GM21447 (cell line): ENCODE measurements at regions not wholly inside any gene's neighbourhood (a gene's known extent, or its start where the extent isn't known, plus 50 kb on each side); places are given as distances from the start of the nearest gene placed in this dataset.

Experiments used
- ATAC-seq: cut with Tn5 transposase; IDR thresholded peaks from one replicate; pipeline ENCODE4 v1.9.1; 2021; ENCODE audit not compliant: unreplicated experiment

- no peak for ATAC-seq
These were observed 636.5 kb upstream of the FRG1 start for GRCh38 chr4:189304167-189304566.

DNA sequence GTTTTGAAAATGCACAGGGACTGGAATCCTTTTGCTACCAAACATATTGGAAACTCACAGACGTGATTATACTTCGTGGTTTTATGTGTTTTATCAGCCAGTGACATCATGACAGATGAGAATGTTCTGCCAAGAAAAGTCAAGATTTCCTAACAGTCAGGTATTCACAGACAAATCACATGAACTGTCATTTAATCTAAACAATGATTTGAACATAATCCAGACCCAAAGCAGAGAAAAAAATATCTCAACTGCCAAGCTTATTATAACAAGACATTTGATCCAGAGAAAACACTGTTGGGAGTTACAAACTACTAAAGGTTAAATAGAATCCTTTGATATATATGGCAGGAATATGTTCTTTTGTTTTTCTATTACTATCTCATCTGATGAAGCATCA lies 635.9 kb upstream of the FRG1 start:
- ATAC-seq: no peak

DNA sequence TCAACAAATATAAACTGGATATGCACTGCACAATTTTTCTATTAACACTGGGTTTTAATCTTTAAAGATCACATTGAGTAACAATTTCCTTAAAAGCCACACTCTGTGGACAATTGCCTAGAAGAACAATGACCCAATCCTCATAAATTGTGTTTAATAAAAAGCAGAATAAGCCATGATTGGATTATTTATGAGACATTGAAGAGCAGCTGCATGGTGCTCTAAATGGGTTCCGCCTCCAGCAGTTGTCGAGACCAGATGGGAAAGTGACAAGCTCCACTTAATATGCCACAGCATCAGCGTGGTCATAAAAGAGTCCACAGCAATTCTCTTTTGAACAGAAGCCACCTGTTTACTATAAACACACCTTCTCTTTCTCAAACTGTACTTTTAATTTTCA lies 635.2 kb upstream of the FRG1 start:
- no peak for ATAC-seq

- ATAC-seq: no peak
These were observed 629.4 kb upstream of the FRG1 start for GRCh38 chr4:189311251-189311650.

DNA sequence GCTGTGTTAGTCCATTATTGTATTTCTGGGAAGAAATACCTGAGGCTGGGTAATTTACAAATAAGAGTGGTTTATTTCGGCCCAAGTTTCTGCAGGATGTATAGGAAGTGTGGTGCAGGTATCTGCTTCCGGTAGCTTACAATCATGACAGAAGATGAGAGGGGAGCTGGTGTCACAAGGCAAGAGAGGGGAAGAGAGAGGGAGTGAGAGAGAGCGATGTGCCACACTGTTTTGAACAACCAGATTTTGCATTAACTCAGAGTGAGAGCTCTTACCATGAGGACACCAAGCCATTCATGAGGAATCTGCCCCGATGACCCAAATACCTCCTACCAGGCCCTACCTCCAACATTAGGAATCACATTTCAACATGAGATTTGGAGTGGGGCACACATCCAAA lies 627.6 kb upstream of the FRG1 start:
- no peak for ATAC-seq

GRCh38 chr4:189313861-189314513 lies 626.7 kb upstream of the FRG1 start:
- no peak for ATAC-seq

- no peak for ATAC-seq
These were observed 618.2 kb upstream of the FRG1 start for GRCh38 chr4:189322426-189322825.

DNA sequence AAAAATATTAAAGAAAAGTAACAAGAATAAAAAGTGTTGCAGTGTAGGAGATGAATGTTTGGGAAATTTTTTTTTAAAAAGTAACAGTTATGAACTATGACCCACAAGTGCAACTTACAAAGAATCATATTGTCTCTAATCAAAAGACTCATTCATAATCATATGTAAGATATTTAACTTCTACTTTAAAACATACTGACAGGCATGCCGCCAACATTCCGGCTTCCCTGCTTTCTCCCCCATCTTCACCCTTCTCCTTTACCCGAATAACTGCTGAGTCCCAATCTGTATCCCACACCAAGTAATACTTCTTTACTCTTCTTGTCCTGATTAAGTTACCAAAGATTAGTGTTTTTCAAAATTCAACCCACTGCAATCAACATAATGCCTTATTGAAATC lies 598.8 kb upstream of the FRG1 start:
- ATAC-seq: no peak

DNA sequence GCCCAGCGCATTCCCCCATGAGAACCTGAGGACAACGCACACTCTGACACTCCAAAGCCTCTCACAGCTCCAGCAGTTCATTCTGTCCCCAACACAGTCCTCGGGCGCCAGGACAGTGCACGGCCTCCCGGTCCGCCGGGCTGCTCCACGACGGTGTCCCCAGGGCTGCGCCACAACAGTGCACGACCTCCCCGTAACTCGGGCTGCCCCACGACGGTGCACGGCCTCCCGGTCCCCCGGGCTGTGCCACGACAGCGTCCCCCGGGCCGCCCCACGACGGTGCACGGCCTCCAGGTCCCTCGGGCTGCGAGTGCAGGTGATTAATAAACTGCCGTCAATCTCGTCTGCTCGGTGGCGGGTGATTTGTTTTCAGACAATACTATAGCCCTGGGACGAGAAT lies 585.1 kb upstream of the FRG1 start:
- no peak for ATAC-seq

DNA sequence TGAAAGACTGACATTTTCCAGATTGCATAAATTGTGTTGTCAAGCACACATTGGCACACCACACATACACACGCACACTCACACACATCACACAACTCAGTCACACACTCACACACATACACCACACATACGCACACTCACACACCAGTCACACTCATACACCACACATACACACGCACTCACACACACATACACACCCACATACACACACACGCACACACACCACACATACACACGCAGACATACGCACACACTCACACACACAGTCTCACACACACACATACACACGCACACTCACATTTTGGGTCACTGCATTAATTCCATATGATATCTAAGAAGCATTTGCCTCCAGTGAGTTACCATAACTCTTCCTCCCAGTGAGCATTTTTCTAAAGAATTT lies 578.3 kb upstream of the FRG1 start:
- no peak for ATAC-seq

GRCh38 chr4:189364032-189364449 lies 576.6 kb upstream of the FRG1 start:
- no peak for ATAC-seq

- no peak for ATAC-seq
These were observed 575.2 kb upstream of the FRG1 start for GRCh38 chr4:189365451-189365850.

DNA sequence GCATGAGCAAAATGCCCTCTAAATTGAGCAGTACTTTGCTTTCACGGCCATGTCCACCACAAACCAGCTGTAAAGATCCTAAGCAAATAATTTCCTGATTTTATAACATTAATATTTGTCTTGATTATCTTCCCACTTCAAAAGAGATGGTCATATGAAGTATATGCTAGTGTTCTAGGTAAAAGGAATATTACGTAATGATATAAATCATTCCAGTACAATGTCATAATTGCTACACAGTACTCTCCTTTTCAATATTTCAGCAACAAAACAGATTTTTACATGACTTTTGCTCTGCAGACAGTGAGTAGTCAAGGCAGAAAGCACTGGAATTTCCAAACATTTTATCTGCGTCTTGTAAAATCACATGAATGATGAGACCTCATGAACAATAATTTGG lies 572.8 kb upstream of the FRG1 start:
- ATAC-seq: no peak

GRCh38 chr4:189374176-189374575 lies 566.5 kb upstream of the FRG1 start:
- ATAC-seq: no peak

GRCh38 chr4:189376901-189377300 lies 563.8 kb upstream of the FRG1 start:
- no peak for ATAC-seq

DNA sequence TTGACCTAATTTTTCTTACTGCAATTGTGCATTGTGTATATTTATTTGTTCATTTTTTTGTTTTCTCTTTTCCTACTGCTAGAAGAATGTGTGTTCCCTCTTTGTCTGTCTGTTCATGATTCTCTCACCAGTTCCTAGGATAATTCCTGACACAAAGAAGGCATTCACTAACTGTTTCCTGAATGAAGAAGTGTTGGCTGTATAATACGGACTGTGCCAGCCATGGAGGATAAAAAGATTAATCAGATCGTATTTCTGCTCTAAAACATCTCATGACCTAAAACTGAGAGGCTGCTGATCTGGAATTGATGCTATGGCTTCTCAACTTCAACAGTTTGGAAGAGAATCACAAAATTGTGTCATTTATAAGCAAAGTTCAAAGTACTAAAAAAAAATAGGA lies 563.1 kb upstream of the FRG1 start:
- no peak for ATAC-seq

GRCh38 chr4:189385098-189385497 lies 555.6 kb upstream of the FRG1 start:
- no peak for ATAC-seq

GRCh38 chr4:189385579-189385978 lies 555.1 kb upstream of the FRG1 start:
- no peak for ATAC-seq

DNA sequence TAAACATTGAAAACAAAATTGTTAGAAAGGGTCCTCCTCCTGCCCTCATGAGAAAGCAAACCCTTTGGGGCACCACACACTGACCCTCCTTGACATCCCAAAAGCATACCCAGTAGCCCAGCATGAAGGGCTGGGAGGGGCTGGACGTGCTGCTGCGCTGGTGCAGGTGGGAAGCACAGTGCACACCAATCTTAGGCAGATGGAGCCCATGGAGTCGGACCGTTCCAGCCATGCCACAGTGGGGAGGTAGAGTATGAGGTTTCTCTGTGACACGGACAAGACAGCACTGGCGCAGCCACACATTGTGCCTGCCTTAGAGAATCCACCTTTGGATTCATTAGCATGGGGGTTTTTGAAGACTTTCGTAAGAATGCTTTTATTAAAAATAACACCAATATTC lies 544.2 kb upstream of the FRG1 start:
- ATAC-seq: no peak

GRCh38 chr4:189404271-189404670 lies 536.4 kb upstream of the FRG1 start:
- ATAC-seq: no peak

DNA sequence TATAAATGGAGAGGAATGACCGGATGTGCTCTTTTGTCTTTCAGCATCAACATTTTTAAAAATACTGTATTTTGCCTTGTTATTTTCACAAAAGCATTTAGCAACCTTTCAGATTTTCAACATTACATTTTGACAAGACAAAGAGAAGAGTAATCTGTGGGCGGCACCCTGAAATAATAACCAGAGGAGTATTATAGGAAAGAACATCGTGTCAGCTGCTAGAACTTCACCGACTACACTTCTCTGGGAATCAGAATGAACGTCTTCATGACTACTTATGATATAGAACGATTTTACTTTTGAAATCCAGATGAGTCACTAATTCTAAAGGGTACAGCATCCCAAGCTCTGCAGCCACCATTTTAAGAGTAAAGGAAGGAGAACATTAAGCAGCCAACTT lies 531.5 kb upstream of the FRG1 start:
- ATAC-seq: no peak

DNA sequence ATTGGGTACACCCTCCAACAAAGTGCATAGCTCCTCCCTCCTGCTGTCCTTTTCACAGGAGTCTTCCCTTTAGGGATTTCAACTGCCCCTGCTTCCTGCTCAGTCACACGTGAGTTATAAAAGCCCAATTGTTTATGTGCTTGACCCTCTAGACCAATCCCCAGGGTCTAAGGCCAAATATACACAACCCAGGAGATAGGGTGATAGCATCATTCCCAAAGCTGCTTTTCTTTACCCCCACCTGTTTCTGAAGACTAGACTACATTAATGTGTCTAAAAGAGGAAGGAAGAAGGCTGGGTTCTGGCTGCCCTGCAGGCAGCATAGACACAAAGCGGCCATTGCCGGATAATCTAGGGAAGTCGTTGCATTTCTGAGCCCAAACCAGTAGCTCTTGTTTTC lies 526.7 kb upstream of the FRG1 start:
- no peak for ATAC-seq

DNA sequence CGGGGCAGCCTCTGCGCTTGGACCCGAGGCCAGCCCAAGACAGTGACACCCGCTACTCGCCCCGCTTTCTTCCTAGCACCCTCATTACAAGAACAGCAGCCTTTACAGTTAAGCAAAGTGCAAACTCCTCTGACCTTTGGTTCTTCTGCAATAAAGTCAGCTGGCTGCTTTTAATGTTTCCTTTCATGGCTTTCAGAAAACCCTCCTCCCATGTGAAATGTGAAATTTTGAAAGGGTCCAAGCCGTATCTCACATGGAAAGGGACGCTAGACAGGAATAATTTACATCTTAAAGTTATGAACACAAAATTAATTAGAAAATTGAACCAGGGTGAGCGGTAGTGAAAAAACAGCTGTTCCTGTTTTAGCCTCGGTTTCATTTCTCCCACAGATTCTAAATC lies 520.1 kb upstream of the FRG1 start:
- ATAC-seq: no peak

GRCh38 chr4:189436207-189436606 lies 504.5 kb upstream of the FRG1 start:
- ATAC-seq: no peak
